ENCODE measurements at regions not wholly inside any gene's neighbourhood (a gene's known extent, or its start where the extent isn't known, plus 50 kb on each side); places are given as distances from the start of the nearest gene placed in this dataset.

DNA sequence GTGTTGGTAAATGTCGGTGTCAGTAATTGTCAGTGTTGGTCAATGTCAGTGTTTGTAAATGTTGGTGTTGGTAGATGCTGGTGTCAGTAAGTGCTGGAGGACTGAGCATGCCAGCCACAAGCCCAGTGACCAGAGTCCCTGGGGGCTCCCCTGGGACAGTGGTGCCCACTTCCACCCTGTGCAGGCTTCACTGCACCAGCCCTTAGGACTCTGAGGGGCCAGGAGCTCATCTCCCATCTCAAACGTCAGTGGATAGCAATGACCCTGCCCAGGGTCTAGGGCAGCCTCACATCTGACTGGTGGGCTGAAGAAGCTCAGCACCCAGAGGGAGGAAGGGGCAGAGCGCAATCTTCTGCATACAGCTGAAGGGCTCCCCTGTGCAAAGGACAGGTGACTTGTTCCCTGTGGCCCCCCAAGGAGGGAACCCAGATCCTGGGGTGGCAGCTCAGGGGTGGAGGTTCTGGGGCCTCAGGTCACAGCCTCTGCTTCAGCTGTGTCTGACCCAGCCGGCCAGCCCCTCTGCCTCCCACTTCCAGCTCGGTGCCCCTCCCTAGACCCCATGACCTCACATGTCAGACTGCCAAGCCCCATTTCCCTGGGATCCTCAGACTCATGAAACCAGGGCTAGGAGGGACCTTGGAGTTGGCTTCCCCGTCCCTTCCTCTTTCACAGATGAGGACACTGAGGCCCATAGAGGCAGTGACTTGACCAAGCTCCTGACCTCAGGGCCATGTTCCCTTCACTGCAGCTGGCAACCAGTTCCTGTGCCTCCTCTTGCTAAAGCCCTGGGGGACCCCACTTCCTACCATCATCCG lies 138.4 kb downstream of the CRYBB2 start:
- Histone ChIP-seq H3K36me3 (ENCODE audit: low read depth) (peaks cover 9% of the 10 kb centered on the region), H3K9me3 (no peaks in the 10 kb centered on the region), H3K4me3 (no peak overlapping the region), H3K4me1 (ENCODE audit: low read depth) (peaks cover 4% of the 10 kb centered on the region)
- TF ChIP-seq, protein P1, sequence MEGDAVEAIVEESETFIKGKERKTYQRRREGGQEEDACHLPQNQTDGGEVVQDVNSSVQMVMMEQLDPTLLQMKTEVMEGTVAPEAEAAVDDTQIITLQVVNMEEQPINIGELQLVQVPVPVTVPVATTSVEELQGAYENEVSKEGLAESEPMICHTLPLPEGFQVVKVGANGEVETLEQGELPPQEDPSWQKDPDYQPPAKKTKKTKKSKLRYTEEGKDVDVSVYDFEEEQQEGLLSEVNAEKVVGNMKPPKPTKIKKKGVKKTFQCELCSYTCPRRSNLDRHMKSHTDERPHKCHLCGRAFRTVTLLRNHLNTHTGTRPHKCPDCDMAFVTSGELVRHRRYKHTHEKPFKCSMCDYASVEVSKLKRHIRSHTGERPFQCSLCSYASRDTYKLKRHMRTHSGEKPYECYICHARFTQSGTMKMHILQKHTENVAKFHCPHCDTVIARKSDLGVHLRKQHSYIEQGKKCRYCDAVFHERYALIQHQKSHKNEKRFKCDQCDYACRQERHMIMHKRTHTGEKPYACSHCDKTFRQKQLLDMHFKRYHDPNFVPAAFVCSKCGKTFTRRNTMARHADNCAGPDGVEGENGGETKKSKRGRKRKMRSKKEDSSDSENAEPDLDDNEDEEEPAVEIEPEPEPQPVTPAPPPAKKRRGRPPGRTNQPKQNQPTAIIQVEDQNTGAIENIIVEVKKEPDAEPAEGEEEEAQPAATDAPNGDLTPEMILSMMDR (IDR thresholded peaks at IDR 0.05): no peak
- intact Hi-C loops (cut with DNase I, micrococcal nuclease): no loop called here
- no peak for ATAC-seq
- DNase-seq: no peak

DNA sequence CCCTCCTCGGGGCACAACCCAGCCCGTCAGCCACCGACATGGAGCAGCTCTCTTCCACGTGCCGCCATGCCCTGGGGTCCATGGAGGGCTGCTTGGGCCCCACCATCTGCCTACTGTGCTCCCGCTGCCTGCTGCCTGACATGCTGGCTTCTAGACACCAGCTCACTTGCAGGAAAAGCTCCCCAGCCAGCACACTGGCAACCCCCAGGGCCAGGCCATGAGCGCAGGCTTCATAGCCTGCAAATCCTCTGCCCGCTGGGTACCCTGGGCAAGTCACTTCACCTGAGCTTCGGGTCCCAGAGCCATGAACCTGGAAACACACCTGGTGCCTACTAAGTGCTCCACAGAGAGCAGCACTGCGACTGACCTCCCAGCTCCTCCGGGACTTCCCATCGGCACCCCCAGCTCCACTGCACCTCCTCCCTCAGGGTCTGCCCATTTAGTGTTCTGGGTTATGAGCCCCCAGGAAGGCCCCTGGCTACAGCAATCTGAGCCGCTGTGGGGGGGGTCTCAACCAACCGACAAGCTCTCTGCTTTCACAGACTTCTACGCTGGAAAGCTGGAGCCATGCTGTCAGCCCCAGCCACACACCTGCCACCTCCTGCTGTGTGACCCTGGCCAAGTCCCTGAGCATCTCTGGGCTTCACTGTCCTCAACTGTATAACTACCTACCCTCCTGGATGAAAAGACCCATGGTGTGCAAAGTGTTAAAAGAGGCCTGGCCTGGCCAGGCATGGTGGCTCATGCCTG lies 139.2 kb downstream of the CRYBB2 start:
- H3K4me1 ChIP-seq (ENCODE audit: low read depth): peaks cover 4% of the 10 kb centered on the region
- intact Hi-C loops (cut with DNase I, micrococcal nuclease): no loop called here
- no peak for ATAC-seq
- H3K4me3 ChIP-seq: no peak overlapping the region
- TF ChIP-seq, protein P1 (IDR thresholded peaks at IDR 0.05): no peak
- DNase-seq: no peak
- H3K36me3 ChIP-seq (ENCODE audit: low read depth): peaks cover 9% of the 10 kb centered on the region
- no peaks in the 10 kb centered on the region for H3K9me3 ChIP-seq

DNA sequence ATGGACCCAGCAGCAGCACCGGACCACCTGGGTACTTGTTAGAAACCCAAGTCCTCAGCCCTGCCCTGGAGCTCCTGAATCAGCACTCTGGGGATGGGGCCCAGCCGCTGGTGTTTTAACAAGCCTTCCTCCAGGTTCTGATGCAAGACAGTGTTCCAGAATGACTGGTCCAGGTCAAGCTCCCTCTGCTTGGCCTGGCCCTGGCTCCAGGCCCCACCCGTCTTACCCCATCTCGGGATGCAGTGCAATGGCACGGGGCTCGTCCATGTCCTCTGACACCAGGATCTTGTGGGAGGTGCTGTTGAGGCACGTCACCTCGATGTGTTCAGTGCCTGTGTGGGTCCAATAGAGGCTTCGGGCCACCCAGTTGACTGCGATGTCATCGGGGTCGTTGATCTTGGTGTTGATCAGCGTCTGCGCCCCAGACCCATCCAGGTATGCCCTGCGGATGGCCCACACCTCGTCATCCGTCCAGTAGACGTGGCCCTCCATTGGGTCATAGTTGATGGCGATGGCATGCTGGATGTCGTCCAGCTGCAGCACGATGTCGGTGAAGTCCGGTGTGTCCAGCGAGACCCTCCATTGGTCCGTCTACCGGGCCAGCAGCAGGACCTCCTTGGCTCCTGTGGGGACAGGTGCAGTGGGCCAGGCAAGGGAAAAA lies 140.3 kb downstream of the CRYBB2 start:
- no peaks in the 10 kb centered on the region for H3K9me3 ChIP-seq
- DNase-seq: peak in 1 of 3 donors; percentile 44
- TF ChIP-seq, protein P1 (IDR thresholded peaks at IDR 0.05): no peak
- intact Hi-C loops (cut with DNase I, micrococcal nuclease): no loop called here
- peaks cover 15% of the 10 kb centered on the region for H3K4me1 ChIP-seq (ENCODE audit: low read depth)
- H3K4me3 ChIP-seq: no peak overlapping the region
- H3K36me3 ChIP-seq (ENCODE audit: low read depth): no peaks in the 10 kb centered on the region
- no peak for ATAC-seq

DNA sequence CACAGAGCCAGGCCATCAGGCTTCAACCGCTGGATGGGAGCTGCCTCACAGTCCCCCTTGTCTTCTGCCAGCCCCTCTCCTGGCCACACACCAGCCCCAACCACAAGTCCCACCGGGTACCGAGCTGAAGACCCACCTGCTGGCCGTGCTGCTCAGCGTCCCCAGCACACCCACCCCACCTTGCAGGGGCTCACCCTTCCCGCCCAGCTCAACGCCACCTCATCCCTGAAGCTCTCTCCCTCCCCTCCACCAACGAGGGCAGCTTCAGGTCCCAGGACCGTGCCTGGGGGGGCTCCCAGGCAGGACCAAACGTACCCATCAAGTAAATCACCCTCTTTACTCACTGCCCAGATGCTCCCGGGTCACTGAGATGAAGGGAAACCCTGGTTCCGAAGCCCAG lies 141.0 kb downstream of the CRYBB2 start:
- ATAC-seq: no peak
- Histone ChIP-seq H3K4me1 (ENCODE audit: low read depth) (peaks cover 22% of the 10 kb centered on the region), H3K9me3 (no peaks in the 10 kb centered on the region), H3K4me3 (no peak overlapping the region), H3K36me3 (ENCODE audit: low read depth) (no peaks in the 10 kb centered on the region)
- intact Hi-C loops (cut with DNase I, micrococcal nuclease): no loop called here
- TF ChIP-seq, protein P1 (IDR thresholded peaks at IDR 0.05): no peak
- no peak for DNase-seq

DNA sequence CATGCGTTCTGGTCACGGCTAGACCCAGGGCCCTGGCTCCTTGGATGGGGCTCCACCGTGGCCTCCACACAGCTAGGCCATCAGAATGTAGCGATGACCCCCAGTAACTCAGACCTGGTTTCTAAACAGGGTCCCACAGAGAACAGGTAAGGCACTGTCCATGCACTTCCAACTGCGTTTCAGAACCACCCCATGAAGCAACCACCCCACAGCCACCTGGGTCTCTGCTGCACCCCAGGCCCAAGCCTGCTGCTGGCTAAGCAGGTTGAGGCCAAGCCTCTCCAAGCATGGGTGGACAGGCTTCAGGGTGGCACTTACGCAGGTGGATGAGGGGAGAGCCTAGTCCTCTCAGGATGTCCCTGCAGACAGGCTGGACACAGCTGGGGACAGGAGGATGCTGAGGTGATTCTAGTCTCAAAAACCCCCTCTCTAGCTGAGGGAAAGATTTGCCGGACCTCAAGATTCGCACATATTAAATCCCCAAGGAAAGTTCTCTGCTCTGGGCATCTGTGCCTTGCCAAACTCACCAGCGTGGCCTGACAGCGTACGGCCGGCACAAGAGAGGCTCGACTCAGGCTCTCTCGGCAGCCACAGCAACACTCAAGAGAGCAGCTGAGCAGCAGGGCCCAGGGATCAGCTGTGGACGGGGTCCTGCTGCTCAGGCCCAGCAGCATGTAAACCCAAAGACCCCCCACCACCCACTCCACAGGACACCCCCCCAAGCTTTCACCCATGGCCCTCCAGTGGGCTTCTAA lies 141.6 kb downstream of the CRYBB2 start:
- Histone ChIP-seq H3K4me1 (ENCODE audit: low read depth) (peaks cover 23% of the 10 kb centered on the region), H3K9me3 (no peaks in the 10 kb centered on the region), H3K36me3 (ENCODE audit: low read depth) (no peaks in the 10 kb centered on the region), H3K4me3 (no peak overlapping the region)
- TF ChIP-seq, protein P1 (IDR thresholded peaks at IDR 0.05): no peak
- ATAC-seq (no peak), DNase-seq (peak in 1 of 3 donors; percentile 30)
- intact Hi-C loops (cut with DNase I, micrococcal nuclease): no loop called here

All from mucosa of descending colon (tissue), 3 donors.